Mammary epithelial cell (primary cell): ENCODE measurements at regions not wholly inside any gene's neighbourhood (a gene's known extent, or its start where the extent isn't known, plus 50 kb on each side); places are given as distances from the start of the nearest gene placed in this dataset.

Experiments
- CTCF ChIP-seq, 2 donors: IDR thresholded peaks in 1 of 2; conservative IDR thresholded peaks in 1 of 2; 2 replicates each; pipeline ENCODE4 v1.5.1; 2011 to 2012; ENCODE audit warnings: inconsistent platforms in 2 of 2, low read length in 2 of 2, mild to moderate bottlenecking in 2 of 2, control low read depth in 1 of 2, low read depth in 1 of 2; ENCODE audit not compliant: insufficient read depth in 1 of 2; ENCODE audit errors: extremely low read depth in 1 of 2
- EZH2 ChIP-seq: IDR thresholded peaks from 2 replicates; pipeline ENCODE4 v1.6.1; 2012; ENCODE audit warnings: low read length, inconsistent platforms, borderline replicate concordance

GRCh38 chr20:59424976-59425375 lies 124.6 kb downstream of the EDN3 start:
- TF ChIP-seq CTCF (conservative IDR thresholded peaks at IDR 0.05 in 1 of 2, IDR thresholded peaks at IDR 0.05 in 1 of 2; ENCODE audit: extremely low read depth in 1 of 2, insufficient read depth in 1 of 2, low read depth in 1 of 2, low read length in 2 of 2) (no peak), EZH2 (no peak)
